PC-3 (cell line): ENCODE measurements at regions not wholly inside any gene's neighbourhood (a gene's known extent, or its start where the extent isn't known, plus 50 kb on each side); places are given as distances from the start of the nearest gene placed in this dataset.

Experiments used
- ATAC-seq: fragments of 200-7000 bp; cut with Tn5 transposase; 2 replicates; pipeline ENCODE4 v1.9.1; 2020; ENCODE audit warnings: mild to moderate bottlenecking, moderate library complexity
- BruUV-seq: library from RNA; stranded (reverse); fragments of 400-500 nt; replicated peaks from 2 replicates; lab custom pipeline; 2021; lab: Mats Ljungman, UMichigan
- CTCF ChIA-PET: fragments of 300-600 bp; sonication (Branson Sonifier 250); formaldehyde crosslinking; loops from one replicate; lab custom pipeline; 2022; ENCODE audit warnings: antibody characterized with exemption; lab: Charles Lee
- POLR2A ChIA-PET: fragments of 300-600 bp; sonication (Branson Sonifier 250); formaldehyde crosslinking; loops from one replicate; lab custom pipeline; 2022; ENCODE audit warnings: antibody characterized with exemption; ENCODE audit not compliant: unreplicated experiment; lab: Charles Lee
- DNase-seq: peaks from one replicate; pipeline ENCODE4 v3.0.0-alpha.2; 2015
- H2AFZ ChIP-seq: fragments of 300-600 bp; sonication (generic); 2 replicates; pipeline ENCODE4 v1.6.0; 2016; ENCODE audit warnings: antibody characterized with exemption, low read length
- H3F3A ChIP-seq: fragments of 300-600 bp; sonication (generic); one replicate; pipeline ENCODE4 v1.6.0; 2017; ENCODE audit warnings: antibody characterized with exemption, low read length, control low read depth, mild to moderate bottlenecking; ENCODE audit not compliant: unreplicated experiment
- H3K27ac ChIP-seq: fragments of 300-600 bp; sonication (generic); 2 replicates; pipeline ENCODE4 v1.5.1; 2016; ENCODE audit warnings: mild to moderate bottlenecking, low read length
- H3K27me3 ChIP-seq: fragments of 300-600 bp; sonication (generic); 2 replicates; pipeline ENCODE4 v1.6.1; 2016; ENCODE audit warnings: low read length, mixed read lengths
- H3K36me3 ChIP-seq: fragments of 300-600 bp; sonication (generic); 2 replicates; pipeline ENCODE4 v1.6.1; 2016; ENCODE audit warnings: low read depth, mixed run types, low read length, mixed read lengths
- H3K4me1 ChIP-seq: fragments of 300-600 bp; sonication (generic); 2 replicates; pipeline ENCODE4 v1.5.1; 2016; ENCODE audit warnings: low read length; ENCODE audit not compliant: insufficient read depth
- H3K4me2 ChIP-seq: fragments of 300-600 bp; sonication (generic); 2 replicates; pipeline ENCODE4 v1.6.0; 2016; ENCODE audit warnings: low read length
- H3K4me3 ChIP-seq: fragments of 300-600 bp; sonication (generic); 2 replicates; pipeline ENCODE4 v1.5.1; 2016; ENCODE audit warnings: mild to moderate bottlenecking, low read length, mixed read lengths
- H3K79me2 ChIP-seq: fragments of 300-600 bp; sonication (generic); 2 replicates; pipeline ENCODE4 v1.6.1; 2017; ENCODE audit warnings: low read length, mixed read lengths
- H3K9ac ChIP-seq: fragments of 300-600 bp; sonication (generic); 2 replicates; pipeline ENCODE4 v1.6.0; 2016; ENCODE audit warnings: mild to moderate bottlenecking, low read length
- H3K9me2 ChIP-seq: fragments of 300-600 bp; sonication (generic); replicated peaks from 2 replicates; pipeline ENCODE4 v1.6.1; 2016; ENCODE audit warnings: mixed run types, low read length, mixed read lengths
- H3K9me3 ChIP-seq: fragments of 300-600 bp; sonication (generic); 2 replicates; pipeline ENCODE4 v1.6.1; 2016; ENCODE audit warnings: low read length, mixed read lengths
- H4K20me1 ChIP-seq: fragments of 300-600 bp; sonication (generic); 2 replicates; pipeline ENCODE4 v1.6.1; 2016; ENCODE audit warnings: low read length, mixed read lengths
- EZH2 ChIP-seq: fragments of 300-600 bp; sonication (generic); IDR thresholded peaks from one replicate; pipeline ENCODE4 v1.6.1; 2017; ENCODE audit warnings: antibody characterized with exemption, mild to moderate bottlenecking, low read length; ENCODE audit not compliant: unreplicated experiment
- EZH2phosphoT487 ChIP-seq: fragments of 300-600 bp; sonication (generic); IDR thresholded peaks from 2 replicates; pipeline ENCODE4 v1.6.1; 2018; ENCODE audit warnings: mild to moderate bottlenecking, antibody characterized with exemption, low read length, borderline replicate concordance
- intact Hi-C: fragments of 100-400 bp; cut with micrococcal nuclease; formaldehyde crosslinking; loops from 2 replicates; pipeline ENCODE4 v1.9.0; 2023
- TF ChIP-seq, protein P1 (sequence below): fragments of 300-600 bp; sonication (generic); conservative IDR thresholded peaks from 2 replicates; pipeline ENCODE4 v1.5.1; 2017; ENCODE audit warnings: antibody characterized with exemption, low read depth, mild to moderate bottlenecking, low read length

DNA sequence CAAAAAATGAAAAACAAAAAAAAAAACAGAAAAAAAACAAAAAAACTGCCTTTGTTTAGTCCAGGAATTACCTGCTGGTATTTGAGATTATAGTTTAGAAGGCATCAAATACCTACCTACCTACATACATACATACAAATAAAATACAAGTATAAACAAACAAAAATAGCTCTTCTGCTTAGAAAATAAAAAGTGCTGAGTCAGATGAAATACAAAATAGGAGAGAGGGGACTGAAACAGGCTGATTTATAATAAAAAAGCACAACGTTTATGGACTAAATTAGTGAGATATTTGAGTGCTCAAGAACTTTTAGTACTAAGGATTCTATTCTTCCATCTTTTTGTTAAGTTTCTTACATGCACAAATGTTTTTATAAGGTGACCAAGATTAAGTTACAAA lies 980.8 kb downstream of the PLA2G4A start:
- CTCF ChIA-PET: no interaction called here

DNA sequence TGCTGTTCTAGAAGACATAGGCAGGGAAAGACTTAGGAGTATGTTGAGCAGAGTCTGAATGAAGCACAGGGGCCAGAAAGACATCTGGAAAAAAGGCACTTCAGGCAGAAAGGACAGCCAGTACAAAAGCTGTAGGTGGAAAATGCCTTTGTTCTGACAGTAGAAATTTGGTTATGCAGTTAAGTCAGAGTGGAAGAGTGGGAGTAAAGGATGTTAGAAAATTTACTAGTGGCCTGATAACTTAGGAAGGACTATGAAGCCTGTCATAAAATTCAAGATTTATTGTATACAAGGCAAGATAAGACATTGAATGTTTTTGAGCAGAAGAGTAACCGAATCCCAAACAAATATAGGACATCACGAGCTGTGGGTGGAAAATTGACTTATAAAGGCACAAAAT lies 987.9 kb downstream of the PLA2G4A start:
- no peak overlapping the region for H3K4me3 ChIP-seq
- no TSS peak for BruUV-seq
- no peaks in the 10 kb centered on the region for H3K79me2 ChIP-seq
- intact Hi-C loops: no loop called here
- POLR2A ChIA-PET: no interaction called here
- H3K9me2 ChIP-seq: no peaks in the 10 kb centered on the region
- H3K27me3 ChIP-seq: no peaks in the 10 kb centered on the region
- no peaks in the 10 kb centered on the region for H3K4me1 ChIP-seq
- no peaks in the 10 kb centered on the region for H3K9me3 ChIP-seq
- TF ChIP-seq EZH2phosphoT487: no peak
- TF ChIP-seq EZH2: no peak
- TF ChIP-seq, protein P1, sequence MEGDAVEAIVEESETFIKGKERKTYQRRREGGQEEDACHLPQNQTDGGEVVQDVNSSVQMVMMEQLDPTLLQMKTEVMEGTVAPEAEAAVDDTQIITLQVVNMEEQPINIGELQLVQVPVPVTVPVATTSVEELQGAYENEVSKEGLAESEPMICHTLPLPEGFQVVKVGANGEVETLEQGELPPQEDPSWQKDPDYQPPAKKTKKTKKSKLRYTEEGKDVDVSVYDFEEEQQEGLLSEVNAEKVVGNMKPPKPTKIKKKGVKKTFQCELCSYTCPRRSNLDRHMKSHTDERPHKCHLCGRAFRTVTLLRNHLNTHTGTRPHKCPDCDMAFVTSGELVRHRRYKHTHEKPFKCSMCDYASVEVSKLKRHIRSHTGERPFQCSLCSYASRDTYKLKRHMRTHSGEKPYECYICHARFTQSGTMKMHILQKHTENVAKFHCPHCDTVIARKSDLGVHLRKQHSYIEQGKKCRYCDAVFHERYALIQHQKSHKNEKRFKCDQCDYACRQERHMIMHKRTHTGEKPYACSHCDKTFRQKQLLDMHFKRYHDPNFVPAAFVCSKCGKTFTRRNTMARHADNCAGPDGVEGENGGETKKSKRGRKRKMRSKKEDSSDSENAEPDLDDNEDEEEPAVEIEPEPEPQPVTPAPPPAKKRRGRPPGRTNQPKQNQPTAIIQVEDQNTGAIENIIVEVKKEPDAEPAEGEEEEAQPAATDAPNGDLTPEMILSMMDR: no peak
- ATAC-seq (no peak), DNase-seq (no peak)
- no peaks in the 10 kb centered on the region for H3K36me3 ChIP-seq
- CTCF ChIA-PET: no interaction called here
- H3F3A ChIP-seq: no peaks in the 10 kb centered on the region
- no peak overlapping the region for H3K4me2 ChIP-seq
- H3K27ac ChIP-seq: no peak overlapping the region
- no peak overlapping the region for H2AFZ ChIP-seq
- no peaks in the 10 kb centered on the region for H4K20me1 ChIP-seq
- no peak overlapping the region for H3K9ac ChIP-seq

More for the DNA sequence above, 980.8 kb downstream of the PLA2G4A start:
- POLR2A ChIA-PET: no interaction called here
- no peak for DNase-seq
- H3K4me2 ChIP-seq: no peak overlapping the region
- no peaks in the 10 kb centered on the region for H3K9me3 ChIP-seq
- H3K27ac ChIP-seq: no peak overlapping the region
- no peaks in the 10 kb centered on the region for H3F3A ChIP-seq
- no peaks in the 10 kb centered on the region for H3K79me2 ChIP-seq
- TF ChIP-seq EZH2phosphoT487: no peak
- TF ChIP-seq, protein P1: no peak
- no peak for TF ChIP-seq EZH2
- no peaks in the 10 kb centered on the region for H4K20me1 ChIP-seq
- no peak overlapping the region for H2AFZ ChIP-seq
- H3K4me3 ChIP-seq: no peak overlapping the region
- no peaks in the 10 kb centered on the region for H3K9me2 ChIP-seq
- no peak for ATAC-seq
- no peak overlapping the region for H3K9ac ChIP-seq
- no peaks in the 10 kb centered on the region for H3K27me3 ChIP-seq
- H3K36me3 ChIP-seq: no peaks in the 10 kb centered on the region
- intact Hi-C loops: no loop called here
- BruUV-seq: no TSS peak
- H3K4me1 ChIP-seq: no peaks in the 10 kb centered on the region

DNA sequence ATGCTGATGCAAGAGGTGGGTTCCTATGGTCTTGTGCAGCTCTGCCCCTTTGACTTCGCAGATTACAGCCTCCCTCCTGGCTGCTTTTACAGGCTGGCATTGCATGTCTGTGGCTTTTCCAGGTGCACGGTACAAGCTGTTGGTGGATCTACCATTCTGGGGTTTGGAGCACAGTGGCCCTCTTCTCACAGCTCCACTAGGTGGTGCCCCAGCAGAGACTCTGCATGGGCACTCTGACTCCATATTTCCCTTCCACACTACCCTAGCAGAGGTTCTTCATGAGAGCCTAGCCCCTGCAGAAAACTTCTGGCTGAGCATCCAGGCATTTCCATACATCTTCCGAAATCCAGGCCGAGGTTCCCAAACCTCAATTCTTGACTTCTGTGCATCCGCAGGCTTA lies 989.0 kb downstream of the PLA2G4A start:
- Histone ChIP-seq H3K4me2 (no peak overlapping the region), H2AFZ (no peak overlapping the region), H3K27ac (no peak overlapping the region), H3K79me2 (no peaks in the 10 kb centered on the region), H3K9me2 (no peaks in the 10 kb centered on the region), H3F3A (no peaks in the 10 kb centered on the region), H3K36me3 (no peaks in the 10 kb centered on the region), H3K4me1 (no peaks in the 10 kb centered on the region), H3K9ac (no peak overlapping the region), H3K27me3 (no peaks in the 10 kb centered on the region), H3K9me3 (no peaks in the 10 kb centered on the region), H4K20me1 (no peaks in the 10 kb centered on the region), H3K4me3 (no peak overlapping the region)
- ChIA-PET POLR2A (no interaction called here), CTCF (no interaction called here)
- no TSS peak for BruUV-seq
- intact Hi-C loops: no loop called here
- TF ChIP-seq EZH2phosphoT487: no peak
- TF ChIP-seq, protein P1: no peak; the same call in 1 of the 2 replicates
- no peak for TF ChIP-seq EZH2
- peak; percentile 7 for DNase-seq
- no peak for ATAC-seq
